Eye (tissue), 1 donor: ENCODE measurements at regions not wholly inside any gene's neighbourhood (a gene's known extent, or its start where the extent isn't known, plus 50 kb on each side); places are given as distances from the start of the nearest gene placed in this dataset.
"Not testable (repeated sequence)": the region's sequence is repeated elsewhere in the genome, so short reads cannot be mapped to it uniquely, and the experiment has no call there.

ENCODE experiments used
- DNase-seq: peaks from one replicate; pipeline ENCODE4 v3.0.0-alpha.2; 2015

DNA sequence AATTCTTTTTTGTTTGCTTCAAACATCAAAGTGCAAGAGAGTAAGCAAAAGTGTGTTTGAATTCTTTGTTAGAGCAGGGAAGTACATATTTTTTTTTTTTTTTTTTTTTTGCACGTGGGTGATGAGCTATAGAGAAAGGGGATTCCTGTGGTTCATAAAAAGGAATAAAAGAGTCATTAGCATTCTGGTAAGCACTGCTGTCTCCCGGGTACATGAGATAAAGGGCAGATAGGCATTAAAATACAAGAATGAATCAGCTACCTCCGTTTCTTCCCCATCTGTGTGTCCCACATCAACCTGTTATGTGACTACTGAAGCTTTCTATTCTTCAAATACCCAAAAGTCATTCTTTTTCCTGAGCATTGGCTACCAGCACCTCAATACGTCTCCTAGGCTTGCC lies 102.4 kb upstream of the SEMA3D start:
- DNase-seq: no peak

DNA sequence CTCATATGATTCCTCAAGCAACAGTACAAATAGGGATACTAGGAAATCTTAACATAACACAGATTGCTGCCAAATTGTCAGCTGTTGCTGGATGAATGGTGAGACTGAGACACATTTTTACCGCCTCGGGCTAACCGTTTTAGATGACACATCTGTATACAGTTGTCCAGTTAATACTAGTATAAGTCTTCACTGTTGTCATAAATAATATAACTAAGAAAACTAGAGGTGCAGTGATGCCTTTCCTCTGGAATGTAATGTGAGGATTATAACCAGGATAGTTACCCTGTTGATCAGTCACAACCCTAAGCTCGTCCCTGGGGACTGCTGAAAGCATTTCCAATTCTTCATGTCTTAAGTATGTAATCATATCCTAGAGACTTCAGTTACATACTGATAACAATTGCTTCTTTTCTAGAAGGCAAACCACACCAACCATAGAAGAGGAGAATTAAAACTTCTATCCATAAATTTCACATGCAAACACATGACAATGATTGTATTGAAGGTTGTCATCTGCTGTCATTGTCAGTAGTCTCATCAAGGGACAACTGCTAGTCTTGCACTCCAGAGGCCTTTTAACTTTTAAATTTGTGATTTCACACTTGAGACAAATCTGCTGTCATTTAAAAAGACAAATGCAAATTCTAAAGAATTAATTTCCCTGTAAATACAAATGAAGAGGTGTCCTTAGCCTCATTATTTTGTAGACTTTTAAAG lies 100.4 kb upstream of the SEMA3D start:
- DNase-seq: peak; percentile 45

DNA sequence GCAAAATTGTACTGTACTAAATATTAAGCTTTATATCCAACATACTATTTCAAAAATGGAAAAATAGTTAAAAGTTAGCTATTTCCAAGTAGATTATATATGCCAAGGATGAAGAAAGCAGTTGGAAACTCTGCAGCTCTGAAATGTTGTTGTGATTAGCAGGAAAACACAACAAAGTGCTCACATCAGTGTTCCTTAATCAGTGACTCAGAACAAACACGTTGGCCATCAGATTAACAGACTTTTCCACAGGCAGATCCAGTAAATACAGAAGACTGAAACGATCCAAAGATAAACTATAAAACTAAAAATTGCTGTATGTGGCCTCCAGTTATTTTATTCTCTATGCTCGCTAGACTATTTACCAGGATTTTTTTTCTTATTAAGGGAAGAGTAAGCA lies 99.6 kb upstream of the SEMA3D start:
- DNase-seq: no peak

DNA sequence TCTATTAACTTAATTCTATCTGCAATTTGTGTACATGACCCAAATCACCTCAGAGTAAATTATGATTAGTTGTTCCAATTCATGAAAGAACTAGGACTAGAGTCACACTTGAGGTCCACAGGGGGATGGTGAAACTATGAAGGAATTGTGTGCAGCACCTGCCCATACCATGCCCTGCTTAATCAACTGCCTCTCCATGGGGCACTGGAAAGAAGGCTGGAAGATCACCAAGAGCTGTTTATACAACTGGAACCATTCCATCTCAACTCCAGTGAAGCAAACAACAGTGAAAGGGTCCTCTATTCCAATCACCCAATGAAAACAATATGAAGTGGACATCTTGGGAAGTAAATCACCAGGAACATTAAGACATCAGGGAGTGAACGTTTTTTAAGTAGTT lies 98.7 kb upstream of the SEMA3D start:
- DNase-seq: no peak

DNA sequence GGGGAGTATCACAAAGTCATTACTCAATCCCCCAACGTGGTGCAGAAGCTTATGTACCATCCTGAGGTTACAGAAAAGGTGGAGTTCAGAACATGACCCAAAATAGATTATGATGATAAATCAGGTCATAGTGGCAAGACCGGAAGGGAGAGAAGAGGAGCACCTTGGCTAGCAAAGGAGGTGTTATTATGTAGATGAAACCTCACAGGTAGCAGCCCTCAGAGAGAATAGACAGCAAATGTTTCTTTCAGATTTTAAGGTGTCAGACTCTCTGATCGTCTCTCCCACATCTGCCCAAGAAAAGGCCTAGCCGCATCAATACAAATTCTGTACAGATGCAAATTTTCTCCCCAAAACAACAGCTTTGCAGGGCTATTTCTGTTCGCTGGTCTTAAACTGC lies 88.3 kb upstream of the SEMA3D start:
- DNase-seq: no peak

DNA sequence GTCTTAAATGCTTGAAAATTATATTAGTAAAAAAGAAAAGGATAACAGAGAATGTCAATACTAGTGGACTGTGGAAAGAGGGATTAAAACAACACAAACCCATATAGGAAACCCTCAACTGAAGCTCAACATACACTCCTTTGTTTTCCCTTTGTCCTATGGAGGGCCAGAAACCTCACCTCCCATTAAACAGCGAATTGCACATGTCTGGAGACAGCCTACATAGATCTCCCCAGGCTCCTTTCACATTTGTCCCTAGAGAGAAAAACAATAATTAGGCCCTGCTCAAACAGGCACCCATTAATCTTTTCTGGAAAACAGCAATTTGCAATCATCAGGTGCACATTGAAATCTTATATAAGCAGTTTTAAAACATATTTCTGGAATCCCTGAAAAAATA lies 87.6 kb upstream of the SEMA3D start:
- no peak for DNase-seq

DNA sequence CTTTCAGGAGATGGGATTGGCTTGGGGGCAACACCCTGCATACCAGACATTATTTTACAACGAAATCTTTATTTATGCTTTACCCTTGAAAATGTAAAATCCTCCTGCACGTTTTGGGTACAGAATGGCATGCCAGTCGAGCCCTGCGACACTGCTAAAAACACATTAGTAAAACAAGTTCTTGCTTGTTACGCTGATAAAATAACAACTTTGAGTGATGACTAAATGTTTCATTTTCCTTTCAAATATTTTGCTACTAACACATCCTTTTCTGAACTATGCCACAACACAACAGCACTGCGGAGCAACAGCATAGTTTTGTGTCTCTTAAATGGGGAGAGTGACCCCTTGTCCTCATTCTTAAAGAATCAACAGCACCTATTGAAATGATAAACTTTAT lies 76.0 kb upstream of the SEMA3D start:
- no peak for DNase-seq

DNA sequence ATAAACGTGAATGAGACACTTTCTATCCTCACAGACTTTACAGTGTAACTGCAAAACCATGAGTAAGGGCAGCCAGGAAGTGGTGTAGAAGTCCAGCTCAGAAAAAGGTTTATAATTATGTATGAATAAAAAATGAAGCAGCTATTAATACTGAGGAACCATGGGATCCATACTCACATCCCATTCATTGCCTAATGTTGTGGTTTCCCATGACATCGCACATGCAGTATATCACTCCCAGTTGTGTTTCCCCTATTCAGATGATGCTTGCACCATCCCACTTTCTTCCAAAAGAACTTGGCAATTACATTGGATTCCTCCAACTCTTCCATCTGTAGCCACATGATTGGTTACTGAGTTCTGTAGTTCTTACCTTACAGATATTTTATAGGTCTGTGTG lies 74.5 kb upstream of the SEMA3D start:
- no peak for DNase-seq

DNA sequence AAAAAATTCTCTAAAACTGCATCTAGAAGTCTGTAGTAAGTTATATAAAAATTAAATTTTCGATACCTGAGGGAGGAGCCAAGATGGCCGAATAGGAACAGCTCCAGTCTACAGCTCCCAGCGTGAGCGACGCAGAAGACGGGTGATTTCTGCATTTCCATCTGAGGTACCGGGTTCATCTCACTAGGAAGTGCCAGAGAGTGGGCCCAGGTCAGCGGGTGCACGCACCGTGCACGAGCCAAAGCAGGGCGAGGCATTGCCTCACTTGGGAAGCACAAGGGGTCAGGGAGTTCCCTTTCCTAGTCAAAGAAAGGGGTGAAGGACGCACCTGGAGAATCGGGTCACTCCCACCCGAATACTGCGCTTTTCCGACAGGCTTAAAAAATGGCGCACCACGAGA lies 62.9 kb upstream of the SEMA3D start:
- not testable (repeated sequence) for DNase-seq

DNA sequence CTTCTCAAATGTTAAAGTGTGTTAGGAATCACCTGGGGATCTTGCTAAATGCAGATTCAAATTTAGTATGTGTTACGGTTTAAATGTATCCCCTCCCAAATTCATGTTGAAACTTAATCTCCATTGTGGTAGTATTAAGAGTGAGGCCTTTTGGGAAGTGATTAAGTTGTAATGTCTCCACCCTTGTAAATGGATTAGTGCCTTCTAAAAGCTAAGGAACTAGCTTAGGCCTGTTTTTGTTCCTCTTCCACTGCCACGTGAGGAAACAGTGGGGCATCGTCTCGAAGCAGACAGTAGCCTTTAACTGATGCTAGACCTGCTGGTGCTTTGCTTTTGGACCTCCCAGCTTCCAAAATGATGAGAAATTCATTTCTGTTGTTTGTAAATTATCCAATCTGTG lies 52.3 kb upstream of the SEMA3D start:
- DNase-seq: no peak

DNA sequence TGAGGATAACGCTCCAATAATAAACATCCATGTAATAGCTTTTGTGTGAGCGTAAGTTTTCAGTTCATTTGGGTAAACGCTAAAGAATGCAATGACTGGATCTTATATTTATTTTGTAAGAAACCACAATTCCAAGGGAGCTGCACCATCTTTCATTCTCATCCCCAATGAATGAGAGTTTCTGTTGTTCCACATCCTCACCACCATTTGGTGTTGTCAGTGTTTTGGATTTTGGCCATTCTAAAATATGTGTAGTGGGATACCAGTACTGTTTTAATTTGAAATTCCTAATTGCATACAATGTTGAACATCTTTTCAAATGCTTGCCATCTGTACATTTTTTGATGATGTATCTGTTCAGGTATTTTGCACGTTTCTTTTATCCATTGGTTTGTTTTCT lies 50.9 kb upstream of the SEMA3D start:
- DNase-seq: no peak
